ENCODE measurements at regions not wholly inside any gene's neighbourhood (a gene's known extent, or its start where the extent isn't known, plus 50 kb on each side); places are given as distances from the start of the nearest gene placed in this dataset.

DNA sequence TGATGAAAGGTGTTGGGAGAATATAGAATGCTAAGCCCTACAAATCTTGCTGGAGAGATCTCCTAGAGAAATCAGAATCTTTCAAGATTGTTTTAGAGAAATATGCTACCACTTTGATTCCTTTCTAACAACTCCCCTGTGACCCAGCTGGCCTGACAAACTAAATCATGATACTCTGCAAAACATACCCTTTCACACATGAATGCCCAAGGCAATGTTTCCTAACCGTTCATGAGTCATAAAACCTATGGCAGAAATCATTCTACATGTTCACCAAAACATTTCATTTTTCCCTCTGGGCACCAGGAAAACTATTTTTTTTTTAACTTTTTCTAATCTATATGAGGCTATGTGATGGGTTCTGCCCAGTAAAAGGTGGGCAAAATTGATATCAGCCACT lies 77.8 kb upstream of the SETBP1 start:
- TF ChIP-seq, protein P1, sequence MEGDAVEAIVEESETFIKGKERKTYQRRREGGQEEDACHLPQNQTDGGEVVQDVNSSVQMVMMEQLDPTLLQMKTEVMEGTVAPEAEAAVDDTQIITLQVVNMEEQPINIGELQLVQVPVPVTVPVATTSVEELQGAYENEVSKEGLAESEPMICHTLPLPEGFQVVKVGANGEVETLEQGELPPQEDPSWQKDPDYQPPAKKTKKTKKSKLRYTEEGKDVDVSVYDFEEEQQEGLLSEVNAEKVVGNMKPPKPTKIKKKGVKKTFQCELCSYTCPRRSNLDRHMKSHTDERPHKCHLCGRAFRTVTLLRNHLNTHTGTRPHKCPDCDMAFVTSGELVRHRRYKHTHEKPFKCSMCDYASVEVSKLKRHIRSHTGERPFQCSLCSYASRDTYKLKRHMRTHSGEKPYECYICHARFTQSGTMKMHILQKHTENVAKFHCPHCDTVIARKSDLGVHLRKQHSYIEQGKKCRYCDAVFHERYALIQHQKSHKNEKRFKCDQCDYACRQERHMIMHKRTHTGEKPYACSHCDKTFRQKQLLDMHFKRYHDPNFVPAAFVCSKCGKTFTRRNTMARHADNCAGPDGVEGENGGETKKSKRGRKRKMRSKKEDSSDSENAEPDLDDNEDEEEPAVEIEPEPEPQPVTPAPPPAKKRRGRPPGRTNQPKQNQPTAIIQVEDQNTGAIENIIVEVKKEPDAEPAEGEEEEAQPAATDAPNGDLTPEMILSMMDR (conservative IDR thresholded peaks at IDR 0.05; ENCODE audit: low read depth, low read length) = no peak
- Histone ChIP-seq H3K4me2 (no peak overlapping the region), H3K9ac (no peak overlapping the region), H3K4me3 (IDR thresholded peaks at IDR 0.05; ENCODE audit: insufficient read depth, low read depth, low read length) (no peak overlapping the region), H3K27ac (no peak overlapping the region), H3K79me2 (ENCODE audit: insufficient read depth, low read depth) (no peaks in the 10 kb centered on the region), H3K27me3 (ENCODE audit: insufficient read depth, low read depth) (no peaks in the 10 kb centered on the region), H4K20me1 (ENCODE audit: insufficient read depth) (no peaks in the 10 kb centered on the region), H3K4me1 (ENCODE audit: low read depth, poor library complexity, severe bottlenecking) (no peaks in the 10 kb centered on the region), H3K36me3 (ENCODE audit: insufficient read depth) (no peaks in the 10 kb centered on the region), H2AFZ (ENCODE audit: low read depth) (no peak overlapping the region)

DNA sequence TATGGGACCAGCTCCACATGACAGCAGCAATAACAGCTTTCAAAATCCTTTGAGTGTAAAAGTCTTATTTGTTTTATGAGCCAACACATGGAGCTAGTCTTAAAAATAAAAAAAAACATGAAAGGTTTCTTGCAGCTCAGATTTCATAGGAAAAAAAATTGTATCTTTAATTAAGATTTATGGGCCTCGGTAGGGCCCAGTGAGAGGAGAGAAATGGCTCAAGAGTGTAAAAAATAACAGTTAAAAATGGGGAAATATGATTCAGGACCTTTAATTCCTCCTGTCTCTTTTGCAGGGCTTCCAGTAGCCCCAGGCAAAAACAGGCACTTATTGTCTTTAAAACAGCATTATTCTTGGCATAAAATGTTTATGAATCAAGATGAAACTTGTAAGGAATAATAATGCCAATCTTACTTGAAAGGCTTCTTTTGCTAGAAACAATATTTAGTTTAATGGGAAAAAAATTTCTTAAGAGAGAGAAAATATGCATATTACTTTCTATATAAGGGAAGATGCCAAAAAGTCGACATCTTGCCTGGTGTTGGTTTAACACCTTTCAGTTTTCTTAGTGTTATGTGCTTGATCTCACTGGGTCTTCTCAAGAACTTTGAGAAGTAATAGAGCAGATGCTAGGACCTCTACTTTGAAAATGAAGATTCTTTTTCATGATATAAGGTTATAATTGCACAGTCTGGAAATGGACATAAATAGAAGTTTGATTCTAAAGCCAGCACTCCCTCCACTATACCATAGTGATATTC lies 71.3 kb upstream of the SETBP1 start:
- H3K9ac ChIP-seq = no peak overlapping the region
- H3K27ac ChIP-seq = no peak overlapping the region
- H3K27me3 ChIP-seq (ENCODE audit: insufficient read depth, low read depth) = no peaks in the 10 kb centered on the region
- TF ChIP-seq, protein P1 (conservative IDR thresholded peaks at IDR 0.05; ENCODE audit: low read depth, low read length) = no peak
- no peak overlapping the region for H2AFZ ChIP-seq (ENCODE audit: low read depth)
- no peaks in the 10 kb centered on the region for H3K79me2 ChIP-seq (ENCODE audit: insufficient read depth, low read depth)
- no peaks in the 10 kb centered on the region for H3K4me1 ChIP-seq (ENCODE audit: low read depth, poor library complexity, severe bottlenecking)
- H3K4me3 ChIP-seq (IDR thresholded peaks at IDR 0.05; ENCODE audit: insufficient read depth, low read depth, low read length) = no peak overlapping the region
- H3K36me3 ChIP-seq (ENCODE audit: insufficient read depth) = no peaks in the 10 kb centered on the region
- no peak overlapping the region for H3K4me2 ChIP-seq
- no peaks in the 10 kb centered on the region for H4K20me1 ChIP-seq (ENCODE audit: insufficient read depth)

DNA sequence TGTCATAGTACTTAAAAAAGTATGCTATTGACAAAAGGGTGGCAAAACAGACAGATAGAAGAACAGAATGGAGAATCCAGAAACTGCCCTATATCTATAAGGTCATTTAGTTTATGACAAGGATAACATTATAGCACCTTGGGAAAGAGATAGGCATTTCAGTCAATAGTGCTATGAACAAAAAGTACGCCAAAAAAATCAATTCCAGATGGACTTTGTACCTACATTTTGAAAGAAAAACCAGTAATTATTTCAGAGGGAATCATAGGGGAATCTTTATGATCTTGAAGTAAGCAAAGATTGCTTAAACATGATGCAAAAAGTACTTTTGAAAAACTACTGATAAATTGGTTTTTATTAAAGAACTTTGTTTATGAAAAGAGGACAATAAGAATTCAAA lies 59.9 kb upstream of the SETBP1 start:
- TF ChIP-seq, protein P1 (conservative IDR thresholded peaks at IDR 0.05; ENCODE audit: low read depth, low read length) = no peak
- no peak overlapping the region for H3K9ac ChIP-seq
- H3K27me3 ChIP-seq (ENCODE audit: insufficient read depth, low read depth) = no peaks in the 10 kb centered on the region
- H3K4me1 ChIP-seq (ENCODE audit: low read depth, poor library complexity, severe bottlenecking) = no peaks in the 10 kb centered on the region
- H3K27ac ChIP-seq = no peak overlapping the region
- H3K4me3 ChIP-seq (IDR thresholded peaks at IDR 0.05; ENCODE audit: insufficient read depth, low read depth, low read length) = no peak overlapping the region
- no peaks in the 10 kb centered on the region for H3K36me3 ChIP-seq (ENCODE audit: insufficient read depth)
- H2AFZ ChIP-seq (ENCODE audit: low read depth) = no peak overlapping the region
- no peaks in the 10 kb centered on the region for H3K79me2 ChIP-seq (ENCODE audit: insufficient read depth, low read depth)
- no peak overlapping the region for H3K4me2 ChIP-seq
- no peaks in the 10 kb centered on the region for H4K20me1 ChIP-seq (ENCODE audit: insufficient read depth)

DNA sequence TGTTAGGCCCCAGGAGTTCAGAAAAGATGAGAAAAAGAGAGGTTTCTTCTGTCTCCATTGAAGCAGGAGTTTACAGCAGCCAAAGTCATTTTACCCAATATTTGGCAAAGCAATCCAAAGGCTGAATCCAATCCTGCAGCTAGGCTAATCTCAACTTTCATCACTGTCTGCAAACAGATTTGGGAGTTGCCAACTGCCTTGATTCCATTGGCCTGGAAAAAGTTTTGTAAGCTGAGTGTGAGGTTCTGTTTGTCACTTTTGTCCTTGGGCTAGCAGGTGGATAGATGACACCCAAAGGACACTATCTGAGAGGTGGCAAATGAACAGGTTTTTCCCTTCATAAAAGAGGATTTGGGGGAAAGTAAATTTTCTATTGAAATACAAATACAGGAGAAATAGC lies 56.6 kb upstream of the SETBP1 start:
- no peak overlapping the region for H3K27ac ChIP-seq
- no peaks in the 10 kb centered on the region for H3K27me3 ChIP-seq (ENCODE audit: insufficient read depth, low read depth)
- no peak overlapping the region for H3K4me2 ChIP-seq
- H2AFZ ChIP-seq (ENCODE audit: low read depth) = no peak overlapping the region
- no peaks in the 10 kb centered on the region for H3K36me3 ChIP-seq (ENCODE audit: insufficient read depth)
- H3K4me1 ChIP-seq (ENCODE audit: low read depth, poor library complexity, severe bottlenecking) = no peaks in the 10 kb centered on the region
- H3K4me3 ChIP-seq (IDR thresholded peaks at IDR 0.05; ENCODE audit: insufficient read depth, low read depth, low read length) = no peak overlapping the region
- H4K20me1 ChIP-seq (ENCODE audit: insufficient read depth) = no peaks in the 10 kb centered on the region
- TF ChIP-seq, protein P1 (conservative IDR thresholded peaks at IDR 0.05; ENCODE audit: low read depth, low read length) = no peak
- no peak overlapping the region for H3K9ac ChIP-seq
- no peaks in the 10 kb centered on the region for H3K79me2 ChIP-seq (ENCODE audit: insufficient read depth, low read depth)

Measured in KMS-11 (cell line).